HuH-7 (cell line): ENCODE measurements at regions not wholly inside any gene's neighbourhood (a gene's known extent, or its start where the extent isn't known, plus 50 kb on each side); places are given as distances from the start of the nearest gene placed in this dataset.

Experiments used
- DNase-seq: peaks from one replicate; pipeline ENCODE4 v3.0.0; 2011; ENCODE audit warnings: low spot score

GRCh38 chr13:34627509-34628208 is 314.4 kb upstream of the NBEA start:
- DNase-seq, result peak; percentile 3

- no peak for DNase-seq
Observed at GRCh38 chr13:34628209-34628682, 313.8 kb upstream of the NBEA start.

- DNase-seq, result no peak
Observed at GRCh38 chr13:34634448-34634847, 307.6 kb upstream of the NBEA start.

GRCh38 chr13:34637138-34637537 is 304.9 kb upstream of the NBEA start:
- DNase-seq, result no peak

GRCh38 chr13:34637636-34638035 is 304.4 kb upstream of the NBEA start:
- DNase-seq, result no peak

- no peak for DNase-seq
Observed at GRCh38 chr13:34638897-34639296, 303.2 kb upstream of the NBEA start.

GRCh38 chr13:34640179-34640992 is 301.7 kb upstream of the NBEA start:
- DNase-seq, result no peak

GRCh38 chr13:34640993-34641330 is 301.1 kb upstream of the NBEA start:
- DNase-seq, result no peak

- DNase-seq, result no peak
Observed at GRCh38 chr13:34647379-34648150, 294.5 kb upstream of the NBEA start.

- DNase-seq, result no peak
Observed at GRCh38 chr13:34654203-34654602, 287.9 kb upstream of the NBEA start.

- DNase-seq, result no peak
Observed at GRCh38 chr13:34654647-34655046, 287.4 kb upstream of the NBEA start.

- no peak for DNase-seq
Observed at GRCh38 chr13:34655554-34655953, 286.5 kb upstream of the NBEA start.

GRCh38 chr13:34657716-34658115 is 284.4 kb upstream of the NBEA start:
- DNase-seq, result no peak

GRCh38 chr13:34667286-34668218 is 274.5 kb upstream of the NBEA start:
- no peak for DNase-seq

- DNase-seq, result no peak
Observed at GRCh38 chr13:34671137-34671536, 270.9 kb upstream of the NBEA start.

- DNase-seq, result no peak
Observed at GRCh38 chr13:34672631-34673030, 269.4 kb upstream of the NBEA start.

GRCh38 chr13:34675626-34676025 is 266.4 kb upstream of the NBEA start:
- no peak for DNase-seq

- peak; percentile 9 for DNase-seq
Observed at GRCh38 chr13:34678154-34678553, 263.9 kb upstream of the NBEA start.

- DNase-seq, result no peak
Observed at GRCh38 chr13:34681405-34681955, 260.6 kb upstream of the NBEA start.

- no peak for DNase-seq
Observed at GRCh38 chr13:34695063-34695462, 247.0 kb upstream of the NBEA start.

- no peak for DNase-seq
Observed at GRCh38 chr13:34696296-34696695, 245.8 kb upstream of the NBEA start.
